ENCODE measurements at regions not wholly inside any gene's neighbourhood (a gene's known extent, or its start where the extent isn't known, plus 50 kb on each side); places are given as distances from the start of the nearest gene placed in this dataset.

- H3K9me3 ChIP-seq (ENCODE audit: control insufficient read depth in 4 of 4, low read length in 3 of 4) = peaks cover 0 to 2% (median 0%) of the 10 kb centered on the region in 4 donors
- 75% methylated on average over 4 of the region's 4 CpGs for WGBS
- H3K4me3 ChIP-seq (ENCODE audit: low read depth in 1 of 3, low read length in 3 of 3) = no peak overlapping the region
These were observed 161.9 kb upstream of the CADPS start for GRCh38 chr3:63037116-63037515.

GRCh38 chr3:63042833-63043232 is 167.6 kb upstream of the CADPS start:
- TF ChIP-seq TAF1 (conservative IDR thresholded peaks at IDR 0.05) (no peak), JUND (IDR thresholded peaks at IDR 0.05) (no peak)
- Histone ChIP-seq H3K36me3 (ENCODE audit: control insufficient read depth in 4 of 4, insufficient read depth in 3 of 4, low read depth in 1 of 4, low read length in 3 of 4) (no peaks in the 10 kb centered on the region), H3K27ac (ENCODE audit: low read depth in 1 of 2, low read length in 2 of 2) (no peak overlapping the region), H3K9me3 (ENCODE audit: control insufficient read depth in 4 of 4, low read length in 3 of 4) (peaks cover 0 to 2% (median 0%) of the 10 kb centered on the region in 4 donors), H3K4me3 (ENCODE audit: low read depth in 1 of 3, low read length in 3 of 3) (no peak overlapping the region), H3K4me1 (ENCODE audit: control insufficient read depth in 4 of 4, insufficient read depth in 4 of 4, low read length in 3 of 4) (no peaks in the 10 kb centered on the region), H3K27me3 (ENCODE audit: control insufficient read depth in 4 of 4, insufficient read depth in 4 of 4, low read length in 3 of 4) (no peaks in the 10 kb centered on the region), H3K9ac (ENCODE audit: low read depth in 1 of 2, low read length in 2 of 2) (no peak overlapping the region)
- no peak for DNase-seq (ENCODE audit: low spot score)
- WGBS = 83% methylated on average over 3 of the region's 3 CpGs

More at GRCh38 chr3:63037116-63037515, 161.9 kb upstream of the CADPS start:
- no peaks in the 10 kb centered on the region for H3K36me3 ChIP-seq (ENCODE audit: control insufficient read depth in 4 of 4, insufficient read depth in 3 of 4, low read depth in 1 of 4, low read length in 3 of 4)
- no peak overlapping the region for H3K27ac ChIP-seq (ENCODE audit: low read depth in 1 of 2, low read length in 2 of 2)
- no peaks in the 10 kb centered on the region for H3K4me1 ChIP-seq (ENCODE audit: control insufficient read depth in 4 of 4, insufficient read depth in 4 of 4, low read length in 3 of 4)
- no peak for DNase-seq (ENCODE audit: low spot score)
- TF ChIP-seq RAD21 (IDR thresholded peaks at IDR 0.05) (no peak), SP1 (IDR thresholded peaks at IDR 0.05) (no peak), TAF1 (conservative IDR thresholded peaks at IDR 0.05) (no peak), HNF4G (IDR thresholded peaks at IDR 0.05) (no peak), NR2F2 (IDR thresholded peaks at IDR 0.05) (no peak), RXRA (IDR thresholded peaks at IDR 0.05) (no peak), JUND (IDR thresholded peaks at IDR 0.05) (no peak), HNF4A (conservative IDR thresholded peaks at IDR 0.05) (no peak), FOXA1 (IDR thresholded peaks at IDR 0.05) (no peak)
- TF ChIP-seq, protein P1, sequence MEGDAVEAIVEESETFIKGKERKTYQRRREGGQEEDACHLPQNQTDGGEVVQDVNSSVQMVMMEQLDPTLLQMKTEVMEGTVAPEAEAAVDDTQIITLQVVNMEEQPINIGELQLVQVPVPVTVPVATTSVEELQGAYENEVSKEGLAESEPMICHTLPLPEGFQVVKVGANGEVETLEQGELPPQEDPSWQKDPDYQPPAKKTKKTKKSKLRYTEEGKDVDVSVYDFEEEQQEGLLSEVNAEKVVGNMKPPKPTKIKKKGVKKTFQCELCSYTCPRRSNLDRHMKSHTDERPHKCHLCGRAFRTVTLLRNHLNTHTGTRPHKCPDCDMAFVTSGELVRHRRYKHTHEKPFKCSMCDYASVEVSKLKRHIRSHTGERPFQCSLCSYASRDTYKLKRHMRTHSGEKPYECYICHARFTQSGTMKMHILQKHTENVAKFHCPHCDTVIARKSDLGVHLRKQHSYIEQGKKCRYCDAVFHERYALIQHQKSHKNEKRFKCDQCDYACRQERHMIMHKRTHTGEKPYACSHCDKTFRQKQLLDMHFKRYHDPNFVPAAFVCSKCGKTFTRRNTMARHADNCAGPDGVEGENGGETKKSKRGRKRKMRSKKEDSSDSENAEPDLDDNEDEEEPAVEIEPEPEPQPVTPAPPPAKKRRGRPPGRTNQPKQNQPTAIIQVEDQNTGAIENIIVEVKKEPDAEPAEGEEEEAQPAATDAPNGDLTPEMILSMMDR (IDR thresholded peaks at IDR 0.05; ENCODE audit: low read depth, low read length, missing input control) = no peak
- H3K27me3 ChIP-seq (ENCODE audit: control insufficient read depth in 4 of 4, insufficient read depth in 4 of 4, low read length in 3 of 4) = no peaks in the 10 kb centered on the region
- H3K9ac ChIP-seq (ENCODE audit: low read depth in 1 of 2, low read length in 2 of 2) = no peak overlapping the region

- no peak overlapping the region for H3K27ac ChIP-seq (ENCODE audit: low read depth in 1 of 2, low read length in 2 of 2)
- no peak overlapping the region for H3K9ac ChIP-seq (ENCODE audit: low read depth in 1 of 2, low read length in 2 of 2)
- no peaks in the 10 kb centered on the region for H3K36me3 ChIP-seq (ENCODE audit: control insufficient read depth in 4 of 4, insufficient read depth in 3 of 4, low read depth in 1 of 4, low read length in 3 of 4)
- DNase-seq (ENCODE audit: low spot score) = no peak
- TF ChIP-seq GABPA (IDR thresholded peaks at IDR 0.05 in 1 of 2, conservative IDR thresholded peaks at IDR 0.05 in 1 of 2) (no peak), FOXA1 (IDR thresholded peaks at IDR 0.05) (no peak), HNF4A (conservative IDR thresholded peaks at IDR 0.05) (no peak), YY1 (IDR thresholded peaks at IDR 0.05) (no peak), NR2F2 (IDR thresholded peaks at IDR 0.05) (no peak), TAF1 (conservative IDR thresholded peaks at IDR 0.05) (no peak), FOXA2 (IDR thresholded peaks at IDR 0.05) (no peak), RAD21 (IDR thresholded peaks at IDR 0.05) (no peak), HNF4G (IDR thresholded peaks at IDR 0.05) (no peak), SP1 (IDR thresholded peaks at IDR 0.05) (no peak), RXRA (IDR thresholded peaks at IDR 0.05) (no peak), REST (IDR thresholded peaks at IDR 0.05) (no peak), ATF3 (IDR thresholded peaks at IDR 0.05) (no peak), EGR1 (IDR thresholded peaks at IDR 0.05; ENCODE audit: low read depth in 2 of 2) (no peak), JUND (IDR thresholded peaks at IDR 0.05) (no peak)
- TF ChIP-seq, protein P2, sequence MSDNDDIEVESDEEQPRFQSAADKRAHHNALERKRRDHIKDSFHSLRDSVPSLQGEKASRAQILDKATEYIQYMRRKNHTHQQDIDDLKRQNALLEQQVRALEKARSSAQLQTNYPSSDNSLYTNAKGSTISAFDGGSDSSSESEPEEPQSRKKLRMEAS (IDR thresholded peaks at IDR 0.05) = no peak
- TF ChIP-seq, protein P3, sequence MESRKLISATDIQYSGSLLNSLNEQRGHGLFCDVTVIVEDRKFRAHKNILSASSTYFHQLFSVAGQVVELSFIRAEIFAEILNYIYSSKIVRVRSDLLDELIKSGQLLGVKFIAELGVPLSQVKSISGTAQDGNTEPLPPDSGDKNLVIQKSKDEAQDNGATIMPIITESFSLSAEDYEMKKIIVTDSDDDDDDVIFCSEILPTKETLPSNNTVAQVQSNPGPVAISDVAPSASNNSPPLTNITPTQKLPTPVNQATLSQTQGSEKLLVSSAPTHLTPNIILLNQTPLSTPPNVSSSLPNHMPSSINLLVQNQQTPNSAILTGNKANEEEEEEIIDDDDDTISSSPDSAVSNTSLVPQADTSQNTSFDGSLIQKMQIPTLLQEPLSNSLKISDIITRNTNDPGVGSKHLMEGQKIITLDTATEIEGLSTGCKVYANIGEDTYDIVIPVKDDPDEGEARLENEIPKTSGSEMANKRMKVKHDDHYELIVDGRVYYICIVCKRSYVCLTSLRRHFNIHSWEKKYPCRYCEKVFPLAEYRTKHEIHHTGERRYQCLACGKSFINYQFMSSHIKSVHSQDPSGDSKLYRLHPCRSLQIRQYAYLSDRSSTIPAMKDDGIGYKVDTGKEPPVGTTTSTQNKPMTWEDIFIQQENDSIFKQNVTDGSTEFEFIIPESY (IDR thresholded peaks at IDR 0.05) = no peak
- TF ChIP-seq, protein P1 (IDR thresholded peaks at IDR 0.05; ENCODE audit: low read depth, low read length, missing input control) = no peak
- no peak overlapping the region for H3K4me3 ChIP-seq (ENCODE audit: low read depth in 1 of 3, low read length in 3 of 3)
- H3K27me3 ChIP-seq (ENCODE audit: control insufficient read depth in 4 of 4, insufficient read depth in 4 of 4, low read length in 3 of 4) = no peaks in the 10 kb centered on the region
- WGBS = 74% methylated on average over 1 of the region's 1 CpG
- H3K9me3 ChIP-seq (ENCODE audit: control insufficient read depth in 4 of 4, low read length in 3 of 4) = peaks cover 0 to 2% (median 0%) of the 10 kb centered on the region in 4 donors
- H3K4me1 ChIP-seq (ENCODE audit: control insufficient read depth in 4 of 4, insufficient read depth in 4 of 4, low read length in 3 of 4) = no peaks in the 10 kb centered on the region
These were observed 168.4 kb upstream of the CADPS start for GRCh38 chr3:63043631-63044030.

Data from liver (tissue), 8 donors.